ENCODE measurements at regions not wholly inside any gene's neighbourhood (a gene's known extent, or its start where the extent isn't known, plus 50 kb on each side); places are given as distances from the start of the nearest gene placed in this dataset.
A peak's percentile ranks its signal among the peaks of the same experiment; 100 is the strongest.

DNA sequence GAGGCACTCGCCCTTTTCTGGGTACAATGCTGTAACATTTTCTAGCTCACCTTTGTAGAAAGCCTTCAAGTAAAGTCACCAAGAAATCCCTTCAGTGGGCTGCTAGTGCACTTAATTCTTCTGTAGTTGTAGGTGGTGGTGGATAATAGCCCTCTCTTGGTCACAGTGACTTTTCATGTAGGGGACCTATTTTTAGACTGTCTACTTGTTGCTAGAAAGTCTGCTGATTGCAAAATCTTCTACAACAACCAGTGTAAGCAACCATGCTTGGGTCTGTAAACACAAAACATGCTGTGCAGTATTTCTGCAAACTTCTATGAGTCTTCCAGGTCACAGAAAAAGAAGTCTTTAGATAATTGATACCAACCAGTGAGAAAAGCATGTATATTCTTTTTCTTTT lies 55.6 kb downstream of the PBDC1 start:
- DNase-seq, result no peak

DNA sequence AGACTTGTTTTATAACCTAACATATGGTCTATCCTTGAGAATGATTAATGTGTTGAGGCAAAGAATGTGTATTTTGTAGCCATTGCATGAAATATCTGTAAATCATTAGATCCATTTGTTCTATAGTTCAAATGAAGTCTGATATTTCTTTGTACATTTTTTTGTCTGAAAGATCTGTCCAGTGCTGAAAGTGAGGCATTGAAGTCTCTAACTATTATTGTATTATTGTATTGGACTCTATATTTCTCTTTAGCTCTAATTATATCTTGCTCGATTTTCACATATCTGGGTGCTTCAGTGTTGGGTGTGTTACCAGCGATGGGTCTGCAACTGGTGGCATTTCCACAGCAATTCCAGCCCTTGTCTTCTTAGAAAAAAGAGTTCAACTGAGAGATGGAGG lies 76.0 kb downstream of the PBDC1 start:
- no peak for DNase-seq

DNA sequence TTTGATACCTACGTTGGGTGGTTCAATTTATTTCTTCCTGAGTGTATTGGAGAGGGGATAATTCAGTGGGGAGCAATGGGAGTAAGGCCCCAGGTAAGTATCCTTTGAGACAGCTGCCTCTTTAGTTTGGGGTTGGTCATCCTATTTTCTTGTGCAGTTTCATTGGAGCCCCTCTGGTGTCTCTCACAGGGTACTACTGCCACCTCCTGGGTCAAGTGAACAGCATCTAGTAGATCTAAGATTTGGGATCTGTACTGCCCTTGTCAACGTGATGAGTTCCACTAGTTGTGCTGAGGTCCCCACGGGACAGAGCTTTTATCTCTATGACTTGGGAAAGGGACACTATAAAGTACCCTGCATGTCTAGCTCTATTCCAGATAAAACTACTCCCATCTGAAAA lies 80.6 kb downstream of the PBDC1 start:
- peak; percentile 48 for DNase-seq

DNA sequence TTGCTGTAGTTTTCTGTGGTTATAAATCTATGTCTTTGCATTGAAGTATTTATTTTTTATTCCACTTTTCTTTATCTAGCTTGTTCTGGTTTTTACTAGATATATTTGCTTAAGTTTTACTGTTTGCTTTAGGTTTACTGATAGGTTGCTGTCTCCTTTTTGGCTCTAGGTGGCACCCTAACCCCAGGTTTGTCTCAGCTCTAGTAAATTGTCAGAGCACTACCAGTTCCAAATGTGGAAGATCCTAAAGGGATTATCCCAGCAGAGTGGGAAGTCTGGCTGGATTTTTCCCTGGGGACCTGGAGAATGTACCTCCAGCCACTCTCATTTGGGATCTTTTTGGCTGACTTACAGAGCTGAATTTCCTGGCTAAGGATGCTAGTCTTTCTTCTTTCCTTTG lies 106.1 kb downstream of the PBDC1 start:
- DNase-seq, result peak; percentile 43

All from activated CD4-positive, alpha-beta T cell treated with anti-CD3 and anti-CD28 coated beads, Interleukin-10, Interleukin-2, amounts not matched to agents 100 ng/mL and 50 ng/mL, durations not matched to agents 16 hours and 8 hours (primary cell).